ENCODE measurements at regions not wholly inside any gene's neighbourhood (a gene's known extent, or its start where the extent isn't known, plus 50 kb on each side); places are given as distances from the start of the nearest gene placed in this dataset.

- TF ChIP-seq MAFF (IDR thresholded peaks at IDR 0.05; ENCODE audit: low read length) (no peak), CTCF (IDR thresholded peaks at IDR 0.05 in 2 of 3, conservative IDR thresholded peaks at IDR 0.05 in 1 of 3; ENCODE audit: insufficient read depth in 2 of 3, low read depth in 1 of 3, low read length in 3 of 3) (no peak)
Observed at GRCh38 chr5:85249204-85249603, 864.5 kb upstream of the EDIL3 start.
